Occipital lobe (tissue), 1 donor: ENCODE measurements at regions not wholly inside any gene's neighbourhood (a gene's known extent, or its start where the extent isn't known, plus 50 kb on each side); places are given as distances from the start of the nearest gene placed in this dataset.
"Not testable (repeated sequence)": the region's sequence is repeated elsewhere in the genome, so short reads cannot be mapped to it uniquely, and the experiment has no call there.

ENCODE experiments used
- DNase-seq: peaks from one replicate; lab custom pipeline; 2025; lab: John Stamatoyannopoulos, UW

DNA sequence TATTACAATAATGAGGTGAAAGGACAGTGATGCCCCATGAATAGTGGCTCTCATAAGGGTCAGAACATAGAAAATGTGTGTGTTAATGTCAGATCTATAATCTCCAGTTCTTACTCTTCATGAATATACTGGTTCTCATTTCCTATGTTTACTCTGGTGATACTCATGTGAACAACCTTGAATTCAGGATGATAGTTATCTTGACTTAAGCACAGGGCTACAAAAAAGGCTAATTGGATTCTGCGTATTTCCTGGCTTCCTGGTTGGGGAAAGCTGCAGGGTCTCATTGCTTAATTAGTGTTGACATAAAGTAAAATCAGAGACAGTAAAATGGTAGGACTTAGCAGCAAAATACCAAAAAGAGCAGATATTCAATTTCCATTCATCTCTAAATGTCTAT, 1316.8 kb upstream of the RAG2 start:
- no peak for DNase-seq

- no peak for DNase-seq
Observed at GRCh38 chr11:37908219-37908548, 1310.1 kb upstream of the RAG2 start.

- no peak for DNase-seq
Observed at GRCh38 chr11:37907436-37908218, 1309.6 kb upstream of the RAG2 start.

- no peak for DNase-seq
Observed at GRCh38 chr11:37905707-37906417, 1307.8 kb upstream of the RAG2 start.

DNA sequence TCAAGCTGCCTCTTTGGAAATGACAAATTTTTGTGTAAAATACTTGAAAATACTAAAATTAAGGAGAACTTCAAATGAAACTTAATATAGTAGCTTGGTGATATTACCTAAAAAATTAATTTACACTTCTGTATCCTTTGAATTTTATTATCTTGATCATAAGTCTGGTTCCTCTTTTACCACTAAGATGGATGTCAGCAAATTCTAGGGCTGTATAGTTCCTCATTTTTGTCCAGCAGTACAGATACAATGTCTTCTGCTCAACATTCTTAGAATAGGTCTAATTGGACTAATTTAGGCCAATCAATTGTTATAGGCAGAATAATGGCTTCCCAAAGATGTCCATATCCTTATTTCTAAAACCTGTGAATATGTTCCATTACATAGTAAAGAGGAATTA, 1298.0 kb upstream of the RAG2 start:
- no peak for DNase-seq

GRCh38 chr11:37881741-37882140, 1283.7 kb upstream of the RAG2 start:
- no peak for DNase-seq

GRCh38 chr11:37861671-37862070, 1263.6 kb upstream of the RAG2 start:
- DNase-seq, result no peak

DNA sequence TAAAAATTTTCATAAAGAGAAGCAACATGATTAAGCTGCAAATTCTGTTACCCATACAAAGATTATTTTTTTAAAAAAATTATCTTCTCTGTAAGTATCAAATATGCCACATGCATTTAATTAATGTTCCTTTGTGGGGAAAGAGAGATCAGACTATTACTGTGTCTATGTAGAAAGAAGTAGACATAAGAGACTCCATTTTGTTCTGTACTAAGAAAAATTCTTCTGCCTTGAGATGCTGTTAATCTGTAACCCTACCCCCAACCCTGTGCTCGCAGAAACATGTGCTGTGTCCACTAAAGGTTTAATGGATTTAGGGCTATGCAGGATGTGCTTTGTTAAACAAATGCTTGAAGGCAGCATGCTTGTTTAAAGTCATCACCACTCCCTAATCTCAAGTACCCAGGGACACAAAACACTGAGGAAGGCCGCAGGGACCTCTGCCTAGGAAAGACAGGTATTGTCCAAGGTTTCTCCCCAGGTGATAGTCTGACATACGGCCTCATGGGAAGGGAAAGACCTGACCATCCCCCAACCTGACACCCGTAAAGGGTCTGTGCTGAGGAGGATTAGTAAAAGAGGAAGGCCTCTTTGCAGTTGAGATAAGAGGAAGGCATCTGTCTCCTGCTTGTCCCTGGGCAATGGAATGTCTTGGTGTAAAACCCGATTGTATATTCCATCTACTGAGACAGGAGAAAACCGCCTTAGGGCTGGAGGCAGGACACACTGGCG, 1260.9 kb upstream of the RAG2 start:
- DNase-seq, result not testable (repeated sequence)

DNA sequence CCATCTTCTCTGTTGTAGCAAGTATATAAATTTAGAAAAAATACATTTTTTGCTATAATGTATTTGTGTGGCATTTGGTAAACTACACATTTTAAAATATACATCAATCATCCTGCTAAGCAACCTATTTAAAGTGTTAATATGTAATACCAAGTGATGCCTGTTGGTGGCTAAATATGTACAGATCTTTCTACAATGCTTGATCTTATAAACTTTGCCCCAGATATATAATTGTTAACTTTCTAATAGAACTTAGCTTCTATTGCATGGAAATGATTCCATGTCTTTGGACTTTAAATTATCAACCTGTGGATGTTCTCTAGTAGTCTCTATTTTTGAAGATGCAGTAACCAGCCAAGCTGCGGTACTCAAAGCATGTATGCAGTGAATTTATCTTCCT, 1260.4 kb upstream of the RAG2 start:
- DNase-seq, result no peak

GRCh38 chr11:37857726-37858125, 1259.7 kb upstream of the RAG2 start:
- no peak for DNase-seq

- no peak for DNase-seq
Observed at GRCh38 chr11:37849706-37850105, 1251.7 kb upstream of the RAG2 start.

- no peak for DNase-seq
Observed at GRCh38 chr11:37843603-37844002, 1245.6 kb upstream of the RAG2 start.

DNA sequence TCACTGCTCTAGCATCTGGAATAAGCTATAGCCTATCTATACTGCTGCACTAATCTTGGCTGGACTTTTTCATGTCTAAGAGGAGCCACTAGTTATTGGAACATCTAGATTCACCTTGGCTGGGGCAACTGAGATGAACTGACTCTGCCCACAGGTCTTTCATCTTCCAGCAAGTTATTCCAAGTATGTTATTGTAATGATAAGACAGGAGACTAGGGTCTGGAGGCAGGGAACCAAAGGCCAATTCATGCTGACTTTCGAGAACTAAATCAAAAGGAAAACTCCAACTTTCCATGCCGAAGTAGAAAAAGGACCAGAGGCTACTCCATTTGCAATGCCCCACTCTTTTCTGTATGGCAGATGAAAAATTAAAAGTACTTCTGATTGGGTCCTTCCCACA, 1243.0 kb upstream of the RAG2 start:
- no peak for DNase-seq

DNA sequence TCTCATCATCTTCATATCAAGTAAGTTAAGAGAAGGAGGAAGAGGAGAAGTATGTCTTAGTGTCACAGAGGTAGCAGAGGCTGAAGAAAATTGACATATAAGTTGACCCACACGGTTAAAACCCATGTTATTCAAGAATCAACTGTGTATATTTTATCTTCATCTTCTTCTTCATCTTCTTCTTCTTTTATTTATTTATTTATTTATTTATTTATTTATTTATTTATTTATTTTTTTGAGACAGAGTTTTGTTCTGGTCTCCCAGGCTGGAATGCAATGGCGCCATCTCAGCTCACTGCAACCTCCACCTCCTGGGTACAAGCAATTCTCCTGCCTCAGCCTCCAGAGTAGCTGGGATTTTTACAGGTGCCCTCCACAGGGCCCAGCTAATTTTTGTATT, 1242.3 kb upstream of the RAG2 start:
- not testable (repeated sequence) for DNase-seq

DNA sequence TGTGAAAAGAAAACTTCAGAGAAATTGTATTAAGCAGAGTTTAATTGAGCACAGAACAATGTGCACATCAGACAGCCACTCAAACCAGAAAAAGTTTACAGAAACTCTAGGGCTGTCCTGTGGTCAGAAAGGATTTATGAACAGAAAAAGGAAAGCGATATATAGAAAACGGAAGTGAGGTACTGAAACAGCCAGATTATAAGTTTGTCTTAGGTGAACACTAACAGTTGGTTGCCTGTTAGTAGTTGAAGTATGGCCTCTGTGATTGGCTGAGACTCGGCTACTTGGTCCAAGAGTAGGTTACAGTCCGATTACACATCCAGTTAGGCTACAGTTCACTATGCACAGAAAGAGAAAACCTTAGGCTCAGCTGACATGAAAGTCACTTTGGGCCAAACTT, 1232.5 kb upstream of the RAG2 start:
- DNase-seq, result no peak

- DNase-seq, result no peak
Observed at GRCh38 chr11:37817727-37818270, 1219.8 kb upstream of the RAG2 start.

DNA sequence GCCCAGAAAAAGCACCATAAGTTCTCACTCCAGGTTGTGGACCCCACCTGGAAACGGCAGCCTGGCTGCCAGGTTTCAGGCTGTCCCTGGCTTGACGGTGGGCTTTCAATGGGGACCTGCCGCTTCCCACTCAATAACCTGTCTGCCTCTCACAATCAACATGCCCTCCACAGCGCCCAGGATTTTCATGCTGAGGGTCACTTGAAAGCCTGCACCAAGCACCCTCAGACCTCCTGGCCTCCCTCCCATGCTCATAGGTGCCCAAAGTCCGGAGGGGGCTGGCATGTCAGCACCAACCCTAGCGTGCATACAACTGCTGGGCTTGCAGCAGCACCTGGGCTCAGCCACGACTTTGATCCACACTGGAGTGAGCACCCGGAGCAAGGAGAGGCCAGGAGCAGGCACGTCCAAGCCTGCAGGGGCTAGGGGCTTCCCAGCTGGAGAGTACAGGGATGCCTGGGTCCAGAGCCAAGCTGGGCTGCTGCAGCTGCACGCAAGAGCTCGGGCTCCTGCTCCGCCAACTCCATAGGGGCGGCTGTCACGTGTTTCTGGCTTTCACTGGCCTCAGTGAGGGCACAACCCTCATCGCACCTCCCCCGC, 1214.3 kb upstream of the RAG2 start:
- DNase-seq, result no peak

DNA sequence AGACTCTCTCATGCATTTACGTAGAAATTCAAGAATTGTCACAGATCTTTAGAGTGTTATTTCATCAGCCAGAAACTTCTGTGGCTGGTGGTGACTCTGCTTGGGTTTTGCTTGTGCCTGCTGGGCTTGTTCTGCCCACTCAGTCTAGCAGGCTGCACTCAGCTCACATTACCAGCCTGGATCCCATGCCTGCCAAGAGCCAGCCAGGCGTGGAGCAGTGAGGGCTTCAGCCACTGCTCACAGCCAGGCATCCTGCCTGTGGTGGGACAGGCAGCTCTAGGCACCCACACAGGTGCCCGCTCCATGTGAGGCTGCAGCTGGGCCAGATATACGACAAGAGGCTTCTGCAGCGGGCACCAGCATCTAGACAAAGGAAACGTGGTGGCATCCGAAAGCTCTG, 1213.3 kb upstream of the RAG2 start:
- no peak for DNase-seq

- DNase-seq, result no peak
Observed at GRCh38 chr11:37804666-37805065, 1206.6 kb upstream of the RAG2 start.

DNA sequence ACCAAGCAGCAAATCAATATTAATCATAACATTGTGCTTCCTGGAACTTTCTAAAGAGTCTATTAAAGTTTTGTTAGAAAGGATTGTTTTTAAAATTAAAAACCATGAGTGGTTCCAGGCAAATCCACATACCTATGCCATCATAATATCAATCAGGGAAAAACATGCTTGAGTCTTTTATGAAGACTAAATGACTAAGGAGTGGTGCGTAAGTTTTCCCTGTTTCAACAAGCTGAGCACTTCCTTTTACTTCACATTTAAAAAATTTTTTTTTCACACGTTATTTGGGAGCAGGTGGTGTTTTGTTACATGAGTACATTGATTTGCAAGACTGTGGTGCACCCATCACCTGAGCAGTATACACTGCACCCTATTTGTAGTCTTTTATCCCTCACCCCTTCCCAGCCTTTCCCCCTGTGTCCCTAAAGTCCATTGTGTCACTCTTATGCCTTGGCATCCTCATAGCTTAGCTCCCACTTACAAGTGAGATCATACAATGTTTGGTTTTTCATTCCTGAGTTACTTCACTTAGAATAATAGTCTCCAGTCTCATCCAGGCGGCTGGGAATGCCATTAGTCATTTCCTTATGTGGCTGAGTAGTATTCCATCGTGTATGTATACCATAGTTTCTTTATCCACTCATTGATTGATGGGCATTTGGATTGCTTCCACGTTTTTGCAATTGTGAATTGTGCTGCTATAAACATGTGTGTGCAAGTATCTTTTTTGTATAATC, 1190.3 kb upstream of the RAG2 start:
- no peak for DNase-seq

GRCh38 chr11:37786214-37786755, 1188.2 kb upstream of the RAG2 start:
- no peak for DNase-seq
